ENCODE measurements at regions not wholly inside any gene's neighbourhood (a gene's known extent, or its start where the extent isn't known, plus 50 kb on each side); places are given as distances from the start of the nearest gene placed in this dataset.

GRCh38 chr10:94178475-94179253 lies 184.1 kb downstream of the NOC3L start:
- intact Hi-C loops (cut with micrococcal nuclease), result no loop called here
- no peaks in the 10 kb centered on the region for H3K9me3 Mint-ChIP-seq
- ChIA-PET POLR2A (no interaction called here), CTCF (no interaction called here)
- no peaks in the 10 kb centered on the region for H3K36me3 Mint-ChIP-seq (ENCODE audit: low read depth)
- DNase-seq (no peak), ATAC-seq (ENCODE audit: low read depth) (no peak)
- H3K4me1 Mint-ChIP-seq, result no peaks in the 10 kb centered on the region
- TF ChIP-seq CTCF (IDR thresholded peaks at IDR 0.05), result no peak
- no peak overlapping the region for H3K4me3 Mint-ChIP-seq
- peaks cover 3% of the 10 kb centered on the region for H3K27me3 Mint-ChIP-seq
- no peak overlapping the region for H3K27ac Mint-ChIP-seq

GRCh38 chr10:94180576-94180975 lies 182.2 kb downstream of the NOC3L start:
- no peak for ATAC-seq (ENCODE audit: low read depth)
- no peaks in the 10 kb centered on the region for H3K9me3 Mint-ChIP-seq
- intact Hi-C loops (cut with micrococcal nuclease), result no loop called here
- H3K27ac Mint-ChIP-seq, result no peak overlapping the region
- ChIA-PET POLR2A (no interaction called here), CTCF (no interaction called here)
- TF ChIP-seq CTCF (IDR thresholded peaks at IDR 0.05), result no peak
- no peaks in the 10 kb centered on the region for H3K4me1 Mint-ChIP-seq
- DNase-seq, result no peak
- H3K27me3 Mint-ChIP-seq, result no peaks in the 10 kb centered on the region
- no peak overlapping the region for H3K4me3 Mint-ChIP-seq
- H3K36me3 Mint-ChIP-seq (ENCODE audit: low read depth), result no peaks in the 10 kb centered on the region

- Mint-ChIP-seq H3K9me3 (no peaks in the 10 kb centered on the region), H3K4me3 (no peak overlapping the region)
- CTCF ChIA-PET, result no interaction called here
Observed at GRCh38 chr10:94183666-94184264, 179.0 kb downstream of the NOC3L start.

GRCh38 chr10:94186722-94187121 lies 176.0 kb downstream of the NOC3L start:
- no peak overlapping the region for H3K27ac Mint-ChIP-seq
- no peak for DNase-seq
- H3K4me3 Mint-ChIP-seq, result no peak overlapping the region
- TF ChIP-seq CTCF (IDR thresholded peaks at IDR 0.05), result no peak
- H3K4me1 Mint-ChIP-seq, result no peaks in the 10 kb centered on the region
- H3K9me3 Mint-ChIP-seq, result no peaks in the 10 kb centered on the region
- ATAC-seq (ENCODE audit: low read depth), result no peak
- ChIA-PET POLR2A (no interaction called here), CTCF (no interaction called here)
- no peaks in the 10 kb centered on the region for H3K36me3 Mint-ChIP-seq (ENCODE audit: low read depth)
- intact Hi-C loops (cut with micrococcal nuclease), result no loop called here
- H3K27me3 Mint-ChIP-seq, result peaks cover 6% of the 10 kb centered on the region

More at GRCh38 chr10:94183666-94184264, 179.0 kb downstream of the NOC3L start:
- Mint-ChIP-seq H3K27ac (no peak overlapping the region), H3K36me3 (ENCODE audit: low read depth) (no peaks in the 10 kb centered on the region), H3K4me1 (no peaks in the 10 kb centered on the region), H3K27me3 (peaks cover 6% of the 10 kb centered on the region)
- DNase-seq, result no peak
- POLR2A ChIA-PET, result no interaction called here
- intact Hi-C loops (cut with micrococcal nuclease), result no loop called here
- no peak for ATAC-seq (ENCODE audit: low read depth)
- TF ChIP-seq CTCF (IDR thresholded peaks at IDR 0.05), result no peak

- ATAC-seq (ENCODE audit: low read depth) (no peak), DNase-seq (no peak)
- TF ChIP-seq CTCF (IDR thresholded peaks at IDR 0.05), result no peak
- CTCF ChIA-PET, result interaction anchor here (1.1 kb wide), 1 partner anchor 112 kb away, joined by 4 read pairs; no protein-coding TSS in a partner anchor
- H3K27me3 Mint-ChIP-seq, result peaks cover 10% of the 10 kb centered on the region
- no peak overlapping the region for H3K4me3 Mint-ChIP-seq
- POLR2A ChIA-PET, result no interaction called here
- no peaks in the 10 kb centered on the region for H3K4me1 Mint-ChIP-seq
- no peaks in the 10 kb centered on the region for H3K36me3 Mint-ChIP-seq (ENCODE audit: low read depth)
- H3K9me3 Mint-ChIP-seq, result no peaks in the 10 kb centered on the region
- intact Hi-C loops (cut with micrococcal nuclease), result no loop called here
- no peak overlapping the region for H3K27ac Mint-ChIP-seq
Observed at GRCh38 chr10:94192333-94192732, 170.4 kb downstream of the NOC3L start.

Data from activated B cell treated with CpG ODN at 0.5 μM for 24 hours (primary cell).